HCT116 (cell line): ENCODE measurements at regions not wholly inside any gene's neighbourhood (a gene's known extent, or its start where the extent isn't known, plus 50 kb on each side); places are given as distances from the start of the nearest gene placed in this dataset.

Experiments
- ATAC-seq: fragments of 200-7000 bp; cut with Tn5 transposase; 2 replicates; pipeline ENCODE4 v1.9.1; 2020; ENCODE audit warnings: mild to moderate bottlenecking, moderate library complexity
- BruUV-seq: library from RNA; stranded (reverse); fragments of 400-500 nt; replicated peaks from 2 replicates; lab custom pipeline; 2021; lab: Mats Ljungman, UMichigan
- CTCF ChIA-PET: fragments of 300-600 bp; sonication (Branson Sonifier 250); formaldehyde crosslinking; loops from one replicate; lab custom pipeline; 2021; ENCODE audit warnings: antibody characterized with exemption; lab: Charles Lee
- POLR2A ChIA-PET: fragments of 300-600, 350-600 bp; sonication (Branson Sonifier 250); formaldehyde crosslinking; loops from one replicate; lab custom pipeline; 2021; ENCODE audit warnings: antibody characterized with exemption; lab: Charles Lee
- RAD21 ChIA-PET, 2 experiments: fragments of 300-600 bp; sonication (Branson Sonifier 250); formaldehyde crosslinking; loops; one replicate each; lab custom pipeline; 2023; ENCODE audit warnings: low total read pairs in 2 of 2; ENCODE audit not compliant: uncharacterized antibody in 2 of 2, unreplicated experiment in 2 of 2, low non-redundant PET in 1 of 2; lab: Charles Lee
- DNase-seq: peaks from one replicate; pipeline ENCODE4 v3.0.0-alpha.2; 2010; ENCODE audit warnings: low read depth, low spot score
- H2AFZ ChIP-seq: fragments of 200-600 bp; shearing (Covaris generic), sonication (generic); 2 replicates; pipeline ENCODE4 v1.6.1; 2017; ENCODE audit warnings: low read depth, mixed run types, mixed read lengths, antibody characterized with exemption, low read length; ENCODE audit not compliant: poor library complexity, severe bottlenecking
- H3K27ac ChIP-seq: 2 replicates; pipeline ENCODE4 v1.5.1; 2012; ENCODE audit warnings: low read depth, low read length
- H3K27me3 ChIP-seq: fragments of 200-600 bp; sonication (generic); 2 replicates; pipeline ENCODE4 v1.6.1; 2016; ENCODE audit warnings: mixed run types, low read length, mixed read lengths; ENCODE audit not compliant: insufficient read depth
- H3K36me3 ChIP-seq, 2 experiments: fragments of 200-500 bp in 1 of 2; fragments of 200-600 bp in 1 of 2; sonication (Bioruptor generic) in 1 of 2; sonication (generic) in 1 of 2; 2 replicates each; pipeline versions ENCODE4 v1.5.1 to v1.6.1; 2014 to 2016; ENCODE audit warnings: low read length in 2 of 2, inconsistent platforms in 1 of 2, mixed read lengths in 1 of 2, mixed run types in 1 of 2; ENCODE audit not compliant: insufficient read depth in 2 of 2, control insufficient read depth in 1 of 2
- H3K4me1 ChIP-seq, 2 experiments: fragments of 200-600 bp in 1 of 2; sonication (generic) in 1 of 2; 2 replicates each; pipeline versions ENCODE4 v1.5.1 to v1.6.1; 2012 to 2017; ENCODE audit warnings: low read length in 2 of 2, inconsistent platforms in 1 of 2, mild to moderate bottlenecking in 1 of 2, mixed read lengths in 1 of 2, mixed run types in 1 of 2, moderate library complexity in 1 of 2; ENCODE audit not compliant: insufficient read depth in 2 of 2, control insufficient read depth in 1 of 2
- H3K4me2 ChIP-seq: fragments of 200-600 bp; sonication (generic); 2 replicates; pipeline ENCODE4 v1.6.1; 2017; ENCODE audit warnings: mixed run types, low read length, mixed read lengths
- H3K4me3 ChIP-seq, 2 experiments: fragments of 200-600 bp in 1 of 2; sonication (generic) in 1 of 2; replicated peaks in 1 of 2; 2 replicates each; pipeline ENCODE4 v1.5.1; 2011 to 2016; ENCODE audit warnings: low read length in 2 of 2, control low read depth in 1 of 2, low read depth in 1 of 2, mild to moderate bottlenecking in 1 of 2, mixed read lengths in 1 of 2, mixed run types in 1 of 2
- H3K79me2 ChIP-seq: fragments of 200-600 bp; sonication (generic); 2 replicates; pipeline ENCODE4 v1.6.1; 2017; ENCODE audit warnings: mild to moderate bottlenecking, mixed run types, low read length, moderate library complexity, mixed read lengths; ENCODE audit not compliant: insufficient read depth
- H3K9ac ChIP-seq: fragments of 200-600 bp; sonication (generic); 2 replicates; pipeline ENCODE4 v1.6.1; 2016; ENCODE audit warnings: low read length, mixed read lengths
- H3K9me2 ChIP-seq: fragments of 200-600 bp; sonication (generic), shearing (Covaris generic); 2 replicates; pipeline ENCODE4 v1.6.1; 2017; ENCODE audit warnings: mixed run types, mild to moderate bottlenecking, moderate library complexity; ENCODE audit not compliant: insufficient read depth
- H3K9me3 ChIP-seq, 2 experiments: fragments of 200-500 bp in 1 of 2; fragments of 200-600 bp in 1 of 2; sonication (Bioruptor generic) in 1 of 2; sonication (generic) in 1 of 2; 2 replicates each; pipeline ENCODE4 v1.6.1; 2014 to 2017; ENCODE audit warnings: low read length in 2 of 2, mixed read lengths in 2 of 2, inconsistent platforms in 1 of 2, low read depth in 1 of 2, mild to moderate bottlenecking in 1 of 2, mixed run types in 1 of 2, moderate library complexity in 1 of 2; ENCODE audit not compliant: control insufficient read depth in 1 of 2, insufficient read depth in 1 of 2
- H4K20me1 ChIP-seq: fragments of 200-600 bp; sonication (generic), shearing (Covaris generic); 2 replicates; pipeline ENCODE4 v1.6.1; 2017; ENCODE audit warnings: mixed run types, mild to moderate bottlenecking, moderate library complexity; ENCODE audit not compliant: insufficient read depth
- CEBPB ChIP-seq: IDR thresholded peaks from 2 replicates; pipeline ENCODE4 v1.6.1; 2012; ENCODE audit warnings: low read depth
- EGR1 ChIP-seq: IDR thresholded peaks from 2 replicates; pipeline ENCODE4 v1.6.1; 2012; ENCODE audit warnings: low read depth
- EZH2 ChIP-seq: fragments of 200-600 bp; sonication (generic); IDR thresholded peaks from 2 replicates; pipeline ENCODE4 v1.6.1; 2017; ENCODE audit warnings: antibody characterized with exemption, mixed run types
- EZH2phosphoT487 ChIP-seq: fragments of 200-600 bp; IDR thresholded peaks from 2 replicates; pipeline ENCODE4 v1.6.1; 2018; ENCODE audit warnings: antibody characterized with exemption, borderline replicate concordance
- JUND ChIP-seq: IDR thresholded peaks from 2 replicates; pipeline ENCODE4 v1.6.1; 2012
- MAX ChIP-seq: IDR thresholded peaks from 2 replicates; pipeline ENCODE4 v1.6.1; 2012
- POLR2A ChIP-seq: IDR thresholded peaks from 2 replicates; pipeline ENCODE4 v1.7.0; 2011; ENCODE audit warnings: borderline replicate concordance; ENCODE audit not compliant: insufficient read depth, insufficient read length; ENCODE audit errors: extremely low read depth
- TCF7L2 ChIP-seq: IDR thresholded peaks from 2 replicates; pipeline ENCODE4 v1.7.0; 2011; ENCODE audit warnings: borderline replicate concordance, inconsistent platforms; ENCODE audit not compliant: insufficient read depth, insufficient read length; ENCODE audit errors: extremely low read depth
- YY1 ChIP-seq: IDR thresholded peaks from 2 replicates; pipeline ENCODE4 v1.6.1; 2011; ENCODE audit warnings: low read length, low read depth, moderate library complexity, mild to moderate bottlenecking; ENCODE audit not compliant: insufficient replicate concordance; ENCODE audit errors: extremely low read depth
- ZBTB33 ChIP-seq: IDR thresholded peaks from 2 replicates; pipeline ENCODE4 v1.6.1; 2011; ENCODE audit warnings: mild to moderate bottlenecking, low read length, moderate library complexity; ENCODE audit not compliant: insufficient replicate concordance; ENCODE audit errors: extremely low read depth
- ZNF274 ChIP-seq: fragments of 200-500 bp; sonication (Bioruptor generic); IDR thresholded peaks from 2 replicates; pipeline ENCODE4 v1.6.1; 2014; ENCODE audit warnings: mild to moderate bottlenecking, low read depth, low read length, inconsistent platforms
- intact Hi-C: fragments of 100-400 bp; cut with micrococcal nuclease; formaldehyde crosslinking; loops from 2 replicates; pipeline ENCODE4 v1.10.0; 2022

DNA sequence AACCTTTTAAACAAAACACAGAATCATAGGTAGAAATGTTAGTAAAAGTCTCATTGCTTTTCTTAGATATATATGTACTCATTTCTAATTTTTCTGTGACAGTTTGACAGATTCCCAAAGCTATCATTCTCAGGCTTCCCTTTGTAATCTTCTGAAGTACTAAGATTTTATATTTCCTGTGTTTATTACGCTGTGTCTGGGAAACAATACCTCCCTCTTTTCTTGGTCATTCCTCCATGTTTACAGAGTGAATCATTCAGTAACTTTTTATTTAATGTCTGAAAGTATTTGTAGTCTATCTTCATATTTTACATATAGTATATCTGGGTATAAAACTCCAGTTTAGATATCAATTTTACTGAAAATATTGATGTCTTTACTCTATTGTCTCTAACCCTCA lies 1826.3 kb upstream of the IGFBP7 start (continued):
- TF ChIP-seq ZBTB33 (no peak), TCF7L2 (no peak), CEBPB (no peak), POLR2A (no peak)
- TF ChIP-seq, all 23 proteins: peak for 0

GRCh38 chr4:58940167-58940566 lies 1830.0 kb upstream of the IGFBP7 start:
- RAD21 ChIA-PET: no interaction called here

More at GRCh38 chr4:58940167-58940566, 1830.0 kb upstream of the IGFBP7 start:
- no peak overlapping the region for H3K4me3 ChIP-seq
- ChIA-PET CTCF (no interaction called here), POLR2A (no interaction called here)
- DNase-seq (no peak), ATAC-seq (no peak)
- H3K79me2 ChIP-seq: no peaks in the 10 kb centered on the region
- H3K4me2 ChIP-seq: no peak overlapping the region
- H2AFZ ChIP-seq: no peak overlapping the region
- H3K27me3 ChIP-seq: no peaks in the 10 kb centered on the region
- no peaks in the 10 kb centered on the region for H3K4me1 ChIP-seq
- no peaks in the 10 kb centered on the region for H4K20me1 ChIP-seq
- H3K36me3 ChIP-seq: no peaks in the 10 kb centered on the region
- peaks cover 0 to 24% of the 10 kb centered on the region in 2 experiments; a peak in 3 of 4 replicates for H3K9me3 ChIP-seq
- BruUV-seq: no TSS peak
- intact Hi-C loops: no loop called here
- TF ChIP-seq EGR1 (no peak), EZH2 (no peak), TCF7L2 (no peak), ZNF274 (no peak), POLR2A (no peak), YY1 (no peak), JUND (no peak), EZH2phosphoT487 (no peak), MAX (no peak)
- no peak overlapping the region for H3K27ac ChIP-seq
- no peaks in the 10 kb centered on the region for H3K9me2 ChIP-seq
- no peak overlapping the region for H3K9ac ChIP-seq
